Colonic mucosa (tissue), 4 donors: ENCODE measurements at regions not wholly inside any gene's neighbourhood (a gene's known extent, or its start where the extent isn't known, plus 50 kb on each side); places are given as distances from the start of the nearest gene placed in this dataset.
"Not testable (repeated sequence)": the region's sequence is repeated elsewhere in the genome, so short reads cannot be mapped to it uniquely, and the experiment has no call there.

ENCODE experiments used
- DNase-seq: peaks from one replicate; pipeline ENCODE4 v3.0.0-alpha.2; 2020
- H3K27ac ChIP-seq: fragments of 200-600 bp; one replicate; pipeline ENCODE4 v1.8.0; 2021
- H3K27me3 ChIP-seq: fragments of 200-600 bp; one replicate; pipeline ENCODE4 v1.8.0; 2021
- H3K36me3 ChIP-seq: fragments of 200-600 bp; one replicate; pipeline ENCODE4 v1.8.0; 2021
- H3K4me1 ChIP-seq: fragments of 200-600 bp; one replicate; pipeline ENCODE4 v1.8.0; 2021; ENCODE audit warnings: mild to moderate bottlenecking
- H3K4me3 ChIP-seq: fragments of 200-600 bp; one replicate; pipeline ENCODE4 v1.8.0; 2021
- H3K9ac ChIP-seq, 2 donors: one replicate each; pipeline ENCODE4 v1.7.0; 2013; ENCODE audit warnings: control low read depth in 2 of 2, low read depth in 2 of 2, low read length in 2 of 2
- H3K9me3 ChIP-seq: fragments of 200-600 bp; one replicate; pipeline ENCODE4 v1.8.0; 2021
- intact Hi-C: fragments of 100-400 bp; cut with DNase I; formaldehyde crosslinking; loops from one replicate; pipeline ENCODE4 v1.14.1; 2022
- TF ChIP-seq, protein P1 (sequence below): fragments of 200-600 bp; IDR thresholded peaks from one replicate; pipeline ENCODE4 v1.8.0; 2022; ENCODE audit warnings: antibody characterized with exemption, mild to moderate bottlenecking
- donor health status: healthy.
- donor health status: DM: no; HTN: no; CAD: no.
- donor health status: DM: no; HTN: no; CAD: no.

DNA sequence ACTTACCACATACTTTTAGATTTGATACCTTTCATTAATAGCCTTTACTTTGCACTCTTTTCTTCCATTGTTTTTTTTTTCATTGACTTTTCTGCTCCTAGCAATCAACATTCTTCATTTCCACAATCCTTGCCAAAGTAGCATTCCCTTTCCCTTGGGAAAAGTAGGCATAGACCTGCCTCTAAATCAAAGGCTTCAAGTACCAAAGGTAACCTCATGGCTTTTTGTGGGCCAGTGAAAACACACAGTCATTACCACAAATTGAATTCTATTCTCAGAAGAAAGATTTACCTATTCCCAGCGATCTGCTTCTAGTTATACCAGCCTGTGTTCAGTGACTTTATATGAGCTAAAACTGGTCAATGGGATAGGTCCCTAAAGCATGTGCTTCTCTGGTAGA, 109.2 kb downstream of the SOCS6 start:
- intact Hi-C loops, result no loop called here

DNA sequence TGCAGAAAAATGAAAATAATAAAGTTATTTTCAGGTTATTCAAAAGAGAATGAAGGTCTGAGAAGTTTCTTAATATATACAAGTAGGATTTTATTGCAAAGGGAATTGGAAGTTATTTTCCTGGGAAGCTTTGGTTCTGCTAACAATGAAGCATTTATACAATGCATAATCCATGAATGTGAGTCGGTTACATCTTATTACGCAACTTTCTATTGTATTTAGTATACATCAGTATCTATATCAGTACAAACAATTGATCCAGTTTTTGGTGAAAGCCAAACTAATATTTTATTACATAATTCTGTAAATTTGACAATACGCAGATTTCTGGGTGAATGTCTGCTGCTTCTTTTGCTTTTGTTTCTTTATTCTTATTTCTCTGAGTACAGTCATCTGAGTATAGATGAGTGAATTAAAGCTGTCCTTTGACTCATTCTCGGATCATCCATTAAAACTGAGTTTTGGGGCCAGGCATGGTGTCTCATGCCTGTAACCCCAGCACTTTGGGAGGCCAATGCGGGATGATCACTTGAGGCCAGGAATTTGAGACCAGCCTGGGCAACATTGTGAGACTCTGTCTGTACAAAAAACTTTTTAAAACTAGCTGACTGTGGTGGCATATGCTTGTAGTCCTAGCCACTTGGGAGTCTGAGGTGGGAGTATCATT, 108.5 kb downstream of the SOCS6 start:
- no peak overlapping the region for H3K27ac ChIP-seq
- intact Hi-C loops, result no loop called here

More for the DNA sequence above, 109.2 kb downstream of the SOCS6 start:
- H3K9ac ChIP-seq, result no peak overlapping the region
- H3K27me3 ChIP-seq, result no peaks in the 10 kb centered on the region
- TF ChIP-seq, protein P1, sequence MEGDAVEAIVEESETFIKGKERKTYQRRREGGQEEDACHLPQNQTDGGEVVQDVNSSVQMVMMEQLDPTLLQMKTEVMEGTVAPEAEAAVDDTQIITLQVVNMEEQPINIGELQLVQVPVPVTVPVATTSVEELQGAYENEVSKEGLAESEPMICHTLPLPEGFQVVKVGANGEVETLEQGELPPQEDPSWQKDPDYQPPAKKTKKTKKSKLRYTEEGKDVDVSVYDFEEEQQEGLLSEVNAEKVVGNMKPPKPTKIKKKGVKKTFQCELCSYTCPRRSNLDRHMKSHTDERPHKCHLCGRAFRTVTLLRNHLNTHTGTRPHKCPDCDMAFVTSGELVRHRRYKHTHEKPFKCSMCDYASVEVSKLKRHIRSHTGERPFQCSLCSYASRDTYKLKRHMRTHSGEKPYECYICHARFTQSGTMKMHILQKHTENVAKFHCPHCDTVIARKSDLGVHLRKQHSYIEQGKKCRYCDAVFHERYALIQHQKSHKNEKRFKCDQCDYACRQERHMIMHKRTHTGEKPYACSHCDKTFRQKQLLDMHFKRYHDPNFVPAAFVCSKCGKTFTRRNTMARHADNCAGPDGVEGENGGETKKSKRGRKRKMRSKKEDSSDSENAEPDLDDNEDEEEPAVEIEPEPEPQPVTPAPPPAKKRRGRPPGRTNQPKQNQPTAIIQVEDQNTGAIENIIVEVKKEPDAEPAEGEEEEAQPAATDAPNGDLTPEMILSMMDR, result no peak
- no peaks in the 10 kb centered on the region for H3K36me3 ChIP-seq
- no peak overlapping the region for H3K4me3 ChIP-seq
- no peaks in the 10 kb centered on the region for H3K4me1 ChIP-seq
- H3K9me3 ChIP-seq, result no peaks in the 10 kb centered on the region
- no peak for DNase-seq
- no peak overlapping the region for H3K27ac ChIP-seq

DNA sequence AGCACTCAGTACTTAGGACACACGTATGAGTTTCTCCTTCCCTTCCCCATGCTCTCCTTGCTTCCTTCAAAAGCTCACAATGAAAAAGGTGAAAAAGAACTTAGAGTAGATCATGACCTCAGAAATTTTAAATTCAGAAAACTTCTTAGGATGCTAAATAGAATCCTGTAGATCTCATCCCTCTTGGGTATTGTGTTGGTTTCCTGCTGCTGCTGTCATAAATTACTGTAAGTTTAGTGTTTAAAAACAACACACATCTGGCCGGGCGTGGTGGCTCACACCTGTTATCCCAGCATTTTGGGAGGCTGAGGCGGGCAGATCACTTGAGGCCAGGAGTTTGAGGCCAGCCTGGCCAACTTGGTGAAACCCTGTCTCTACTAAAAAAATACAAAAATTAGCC, 106.9 kb downstream of the SOCS6 start:
- intact Hi-C loops, H3K4me3 ChIP-seq, H3K36me3 ChIP-seq, H3K4me1 ChIP-seq, H3K27me3 ChIP-seq, H3K9ac ChIP-seq, H3K27ac ChIP-seq, H3K9me3 ChIP-seq, DNase-seq: not testable (repeated sequence)

More for the DNA sequence above, 108.5 kb downstream of the SOCS6 start:
- no peaks in the 10 kb centered on the region for H3K9me3 ChIP-seq
- no peak overlapping the region for H3K9ac ChIP-seq
- no peaks in the 10 kb centered on the region for H3K36me3 ChIP-seq
- no peak overlapping the region for H3K4me3 ChIP-seq
- H3K27me3 ChIP-seq, result no peaks in the 10 kb centered on the region
- TF ChIP-seq, protein P1, result no peak
- DNase-seq, result no peak
- H3K4me1 ChIP-seq, result no peaks in the 10 kb centered on the region

DNA sequence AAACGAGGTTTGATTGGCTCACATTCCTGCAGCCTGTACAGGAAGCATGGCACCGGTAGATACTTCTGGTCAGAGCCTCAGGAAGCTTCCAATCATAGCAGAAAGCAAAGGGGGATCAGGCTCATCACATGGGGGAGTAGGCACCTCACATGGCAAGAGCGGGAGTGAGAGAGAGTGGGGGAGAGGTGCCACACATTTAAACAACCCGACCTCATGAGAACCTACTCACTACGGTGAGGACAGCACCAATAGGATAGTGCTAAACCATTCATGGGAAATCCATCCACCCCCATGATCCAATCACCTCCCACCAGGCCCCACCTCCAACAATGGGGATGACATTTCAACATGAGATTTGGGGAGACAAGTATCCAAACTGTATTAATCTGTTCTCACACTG, 105.8 kb downstream of the SOCS6 start:
- no peak for DNase-seq
- intact Hi-C loops, result no loop called here
- no peak overlapping the region for H3K27ac ChIP-seq
- H3K9me3 ChIP-seq, result no peaks in the 10 kb centered on the region
- no peaks in the 10 kb centered on the region for H3K4me1 ChIP-seq
- no peak overlapping the region for H3K9ac ChIP-seq
- H3K27me3 ChIP-seq, result no peaks in the 10 kb centered on the region
- H3K36me3 ChIP-seq, result no peaks in the 10 kb centered on the region
- TF ChIP-seq, protein P1, result no peak
- H3K4me3 ChIP-seq, result no peak overlapping the region

DNA sequence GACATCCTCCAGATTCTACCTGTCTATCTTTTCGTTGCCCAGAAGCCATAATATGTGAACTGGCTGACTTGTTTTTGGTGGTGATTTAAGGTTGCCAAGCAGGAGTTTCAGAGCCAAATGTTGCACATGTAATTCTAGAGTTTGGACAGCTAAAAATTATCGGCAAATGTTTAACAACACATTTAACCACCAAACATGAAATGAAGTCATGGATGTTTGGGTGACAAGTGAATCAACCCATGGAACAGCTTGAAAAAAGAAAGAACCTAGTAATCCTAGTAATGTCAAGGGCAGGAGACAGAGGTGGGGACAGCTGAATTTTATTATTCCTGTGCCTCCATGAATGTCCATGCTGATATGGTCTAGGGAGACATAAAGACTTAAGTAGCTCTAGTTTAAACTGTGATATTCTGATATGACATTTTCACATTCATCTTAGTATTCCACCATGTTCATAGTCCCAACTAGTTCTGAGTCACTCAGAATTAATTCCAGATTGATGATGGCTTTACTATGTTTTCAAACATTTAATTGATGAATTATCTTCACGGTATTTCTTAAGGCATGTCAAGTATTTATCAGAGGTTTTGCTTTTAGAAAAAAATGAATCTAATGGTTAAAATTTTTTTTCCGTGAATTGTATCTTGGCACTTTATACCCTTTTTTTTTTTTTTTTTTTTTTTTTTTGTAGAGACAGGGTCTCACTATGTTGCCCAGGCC, 101.7 kb downstream of the SOCS6 start:
- Histone ChIP-seq H3K4me3 (no peak overlapping the region), H3K4me1 (no peaks in the 10 kb centered on the region), H3K36me3 (no peaks in the 10 kb centered on the region), H3K9ac (no peak overlapping the region), H3K27me3 (no peaks in the 10 kb centered on the region), H3K27ac (no peak overlapping the region), H3K9me3 (no peaks in the 10 kb centered on the region)
- intact Hi-C loops, result no loop called here
- no peak for DNase-seq
- TF ChIP-seq, protein P1, result no peak

DNA sequence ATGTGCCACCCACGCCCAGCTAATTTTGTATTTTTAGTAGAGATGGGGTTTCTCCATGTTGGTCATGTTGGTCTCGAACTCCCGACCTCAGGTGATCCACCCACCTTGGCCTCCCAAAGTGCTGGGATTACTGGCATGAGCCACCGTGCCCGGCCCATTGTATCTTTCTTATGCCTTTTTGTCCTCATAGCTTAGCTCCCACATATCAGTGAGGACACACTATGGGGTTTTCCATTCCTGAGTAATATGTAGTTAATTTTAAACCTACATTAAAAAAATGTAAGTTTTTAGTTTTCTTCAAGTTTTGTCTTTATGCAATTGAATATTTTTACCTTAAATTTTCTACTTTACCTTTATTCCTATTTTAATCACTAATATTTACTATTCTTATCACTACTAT, 100.2 kb downstream of the SOCS6 start:
- intact Hi-C loops, H3K9ac ChIP-seq, H3K27me3 ChIP-seq, H3K4me3 ChIP-seq, H3K4me1 ChIP-seq, DNase-seq, H3K27ac ChIP-seq, H3K9me3 ChIP-seq, H3K36me3 ChIP-seq: not testable (repeated sequence)
